DMS 273 (cell line): ENCODE measurements at regions not wholly inside any gene's neighbourhood (a gene's known extent, or its start where the extent isn't known, plus 50 kb on each side); places are given as distances from the start of the nearest gene placed in this dataset.

Source experiments
- DNase-seq: peaks from one replicate; lab custom pipeline; 2025; ENCODE audit not compliant: unreplicated experiment; lab: John Stamatoyannopoulos, UW

GRCh38 chr6:94389218-94389617, 969.9 kb upstream of the EPHA7 start:
- no peak for DNase-seq

DNA sequence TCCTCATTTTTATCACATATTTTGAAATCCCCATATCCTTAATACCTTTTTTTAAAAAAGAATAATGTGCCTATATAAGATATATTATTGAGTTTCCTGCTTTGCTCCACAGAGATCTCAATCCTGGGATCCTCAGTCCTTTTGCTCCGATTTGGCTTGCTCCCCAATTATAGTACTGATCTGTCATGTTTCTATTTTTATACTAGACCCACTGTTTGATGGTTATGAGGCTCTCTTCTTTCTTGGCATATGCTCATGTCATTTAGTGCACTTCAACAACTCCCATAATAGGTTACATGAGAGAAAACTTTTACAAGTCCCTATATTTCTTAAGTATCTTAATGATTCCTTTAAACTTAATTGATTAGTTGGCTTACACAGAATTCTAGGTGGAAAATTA, 958.5 kb upstream of the EPHA7 start:
- no peak for DNase-seq

- no peak for DNase-seq
These were observed 957.5 kb upstream of the EPHA7 start for GRCh38 chr6:94376876-94377275.

DNA sequence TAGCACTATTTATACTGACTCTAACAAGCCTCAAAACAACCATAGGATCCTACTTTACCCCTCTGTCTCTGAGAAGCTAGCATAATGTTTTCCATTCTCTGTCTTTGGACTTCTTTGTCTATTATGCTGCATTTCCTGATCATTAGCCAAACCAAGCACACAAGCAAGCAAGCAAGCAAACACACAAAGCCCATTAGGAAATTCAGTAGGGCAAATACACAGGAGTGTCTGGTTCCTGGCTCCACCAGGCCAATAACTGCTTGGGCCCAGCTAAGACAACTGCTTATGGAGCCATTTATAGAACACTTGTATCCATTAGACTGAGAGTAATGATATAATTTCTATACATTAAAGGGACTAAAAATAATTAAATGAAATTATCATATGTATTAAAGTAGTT, 952.9 kb upstream of the EPHA7 start:
- no peak for DNase-seq

GRCh38 chr6:94367316-94367715, 948.0 kb upstream of the EPHA7 start:
- DNase-seq, result no peak

- no peak for DNase-seq
These were observed 942.9 kb upstream of the EPHA7 start for GRCh38 chr6:94362061-94362864.

- DNase-seq, result no peak
These were observed 942.1 kb upstream of the EPHA7 start for GRCh38 chr6:94361304-94362060.

- DNase-seq, result no peak
These were observed 938.1 kb upstream of the EPHA7 start for GRCh38 chr6:94357381-94357980.

GRCh38 chr6:94350833-94351232, 931.5 kb upstream of the EPHA7 start:
- no peak for DNase-seq

- no peak for DNase-seq
These were observed 929.9 kb upstream of the EPHA7 start for GRCh38 chr6:94349227-94349626.

DNA sequence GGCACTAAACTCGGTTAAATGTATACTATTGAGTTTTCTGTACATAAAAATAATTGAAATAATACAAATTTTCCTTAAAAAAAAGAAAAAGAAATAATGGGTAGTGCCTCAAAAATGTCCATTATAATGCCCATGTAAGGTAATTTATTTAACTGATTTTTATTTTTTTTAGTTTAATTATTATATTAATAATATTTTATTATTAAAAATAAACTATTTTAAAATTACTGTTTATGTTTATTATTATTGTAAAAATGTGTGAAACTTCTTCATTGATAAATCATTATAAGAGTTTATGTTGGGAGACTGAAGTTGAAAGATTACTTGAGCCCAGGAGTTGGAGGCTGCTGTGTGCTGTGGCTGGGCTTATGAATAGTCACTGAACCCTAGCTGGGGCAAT, 925.5 kb upstream of the EPHA7 start:
- DNase-seq, result no peak

DNA sequence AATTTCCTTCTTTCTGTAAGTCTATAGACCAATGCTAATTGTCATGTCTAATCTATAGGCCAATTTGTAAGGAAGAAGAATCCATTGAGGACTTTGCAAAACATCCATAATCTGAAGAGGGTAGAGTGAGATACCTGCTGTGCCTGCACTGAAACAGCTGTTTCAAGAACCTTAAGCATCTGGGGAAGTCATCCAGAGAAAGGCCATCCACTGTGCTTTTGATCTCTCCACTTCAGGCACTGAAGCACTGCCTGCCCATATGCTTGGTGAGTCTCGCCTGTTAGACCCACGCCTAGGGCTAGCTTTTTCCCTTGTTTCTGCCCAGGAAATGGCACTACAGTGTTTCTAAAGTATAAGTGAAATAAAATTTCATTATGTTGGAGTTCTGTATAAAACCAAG, 921.8 kb upstream of the EPHA7 start:
- DNase-seq, result no peak

DNA sequence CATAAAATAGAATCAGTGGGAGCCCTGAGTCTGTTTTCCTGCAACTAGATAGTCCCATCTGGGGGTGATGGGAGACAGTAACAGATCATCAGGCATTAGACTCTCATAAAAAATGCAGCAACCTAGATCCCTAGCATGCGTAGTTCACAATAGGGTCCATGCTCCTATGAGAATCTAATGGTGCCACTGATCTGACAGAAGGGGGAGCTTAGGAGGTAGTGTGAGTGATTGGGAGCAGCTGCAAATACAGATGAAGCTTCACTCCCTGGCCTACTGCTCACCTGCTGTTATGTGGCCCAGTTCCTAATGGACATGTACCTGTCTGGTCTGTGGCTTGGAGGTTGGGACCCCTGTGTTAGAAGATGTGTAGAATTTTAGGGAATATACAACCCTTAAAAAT, 904.5 kb upstream of the EPHA7 start:
- DNase-seq, result peak; percentile 25

DNA sequence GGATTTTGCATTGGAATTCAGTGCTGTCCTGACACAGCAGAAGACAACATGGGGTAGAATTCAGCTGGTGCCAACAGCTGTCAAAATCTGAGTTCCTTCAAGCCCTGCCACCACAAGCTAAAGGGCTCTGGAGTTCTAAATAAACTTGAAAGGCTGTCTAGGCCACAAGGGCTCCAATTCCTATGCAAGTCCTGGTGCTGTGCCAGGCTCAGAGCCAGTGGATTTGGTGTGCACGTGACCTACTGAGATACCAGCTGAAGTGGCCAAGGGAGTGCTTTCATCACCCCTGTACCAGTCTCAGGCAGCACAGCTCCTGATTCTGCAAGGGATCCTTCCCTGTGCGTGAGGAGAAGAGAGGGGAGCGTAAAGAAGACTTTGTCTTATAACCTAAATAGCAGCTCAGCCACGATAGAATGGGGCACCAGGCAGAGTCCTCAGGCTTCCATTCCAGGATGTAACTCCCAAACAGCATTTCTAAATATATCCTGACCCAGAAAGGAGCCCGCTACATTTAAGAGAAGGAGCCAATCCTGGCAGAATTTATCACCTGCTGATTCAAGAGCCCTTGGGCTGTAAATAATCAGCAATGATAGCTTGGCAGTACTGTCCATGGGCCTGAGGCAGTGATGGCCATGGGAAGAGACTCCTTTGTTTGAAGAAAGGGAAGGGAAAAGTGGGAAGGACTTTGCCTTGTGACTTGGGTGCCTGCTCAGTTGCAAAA, 881.2 kb upstream of the EPHA7 start:
- peak; percentile 2 for DNase-seq

DNA sequence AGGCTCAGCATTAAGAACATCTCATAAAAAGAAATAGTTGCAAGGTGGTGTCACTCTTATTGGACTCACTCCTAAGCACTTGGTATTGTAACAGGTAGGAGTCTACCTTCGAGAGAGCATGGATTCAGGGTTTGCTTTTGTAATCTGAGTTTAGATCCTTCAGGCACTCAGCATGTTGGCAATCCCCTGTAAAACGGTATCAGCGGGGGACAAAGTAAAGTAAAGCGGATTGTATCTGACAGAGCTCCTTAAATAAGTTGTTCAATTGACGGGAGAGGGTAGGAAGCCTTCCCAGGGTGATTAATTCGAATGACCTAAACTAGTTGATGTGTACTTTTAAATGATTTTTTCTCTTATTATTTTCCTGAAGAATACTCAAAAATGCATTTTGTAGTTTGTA, 869.8 kb upstream of the EPHA7 start:
- DNase-seq, result no peak

GRCh38 chr6:94278146-94278545, 858.8 kb upstream of the EPHA7 start:
- DNase-seq, result no peak

- DNase-seq, result no peak
These were observed 853.0 kb upstream of the EPHA7 start for GRCh38 chr6:94272327-94272726.

DNA sequence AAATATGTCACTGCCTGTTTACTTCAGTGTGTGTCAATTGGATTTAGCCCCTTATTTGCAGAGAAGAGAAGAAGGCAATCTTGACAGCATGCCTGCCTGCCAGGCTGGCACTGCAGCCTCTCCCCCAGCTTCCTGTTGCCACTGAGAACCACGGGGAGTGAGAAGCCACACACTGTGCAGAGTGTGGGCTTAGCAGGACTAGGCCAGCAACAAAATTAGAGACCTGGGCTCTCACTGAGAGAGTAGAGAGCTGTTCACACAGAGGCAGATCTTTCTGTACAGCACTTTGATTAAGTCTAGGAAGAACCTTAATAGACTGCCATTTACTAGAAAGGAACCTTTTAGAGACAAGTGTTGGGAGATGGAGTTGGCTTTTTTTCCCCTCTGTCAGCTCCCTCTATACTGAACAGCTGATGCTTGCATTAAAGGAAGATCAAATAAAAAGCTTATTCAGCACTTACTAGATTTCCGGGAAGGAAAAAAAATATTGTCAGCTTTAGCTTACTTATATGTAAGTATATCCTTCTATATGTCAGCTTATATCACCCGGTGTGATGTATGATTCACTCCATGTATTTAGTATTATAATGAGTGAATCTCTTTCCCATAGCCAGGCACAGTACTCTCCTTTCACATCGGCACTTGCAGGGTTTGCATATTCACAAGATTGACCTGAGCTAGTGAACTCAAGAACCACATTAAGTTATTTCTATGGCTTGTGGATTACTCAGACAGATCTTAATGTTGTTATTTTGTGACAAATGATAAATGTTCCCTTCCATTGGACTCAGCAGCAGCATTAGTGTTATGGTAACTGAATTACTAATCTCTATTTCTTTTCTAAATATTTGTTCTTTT, 851.0 kb upstream of the EPHA7 start:
- DNase-seq, result no peak

GRCh38 chr6:94269256-94269655, 849.9 kb upstream of the EPHA7 start:
- DNase-seq, result no peak

GRCh38 chr6:94260765-94261164, 841.4 kb upstream of the EPHA7 start:
- DNase-seq, result no peak

DNA sequence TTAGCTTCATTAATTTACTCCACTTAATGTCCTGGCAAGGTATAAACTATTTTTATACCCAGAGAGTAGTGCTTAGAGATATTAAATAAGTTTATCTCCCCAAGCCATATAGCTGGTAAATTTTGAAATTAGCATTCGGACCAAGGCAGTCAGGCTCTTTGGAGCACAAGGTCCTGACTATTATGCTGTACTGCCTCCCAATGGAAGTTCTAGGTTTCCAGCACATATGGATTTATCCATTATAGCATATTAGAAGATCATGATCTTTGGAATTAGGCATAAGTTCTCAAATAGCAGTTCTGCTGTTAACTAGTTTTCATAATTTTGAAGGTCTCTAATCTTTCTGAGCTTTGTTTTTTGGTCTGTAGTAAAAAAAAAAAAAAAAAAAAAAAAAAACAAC, 835.3 kb upstream of the EPHA7 start:
- DNase-seq, result peak; percentile 14
